PFSK-1 (cell line): ENCODE measurements at regions not wholly inside any gene's neighbourhood (a gene's known extent, or its start where the extent isn't known, plus 50 kb on each side); places are given as distances from the start of the nearest gene placed in this dataset.

Experiments used
- FOXP2 ChIP-seq: optimal IDR thresholded peaks from 2 replicates; pipeline ENCODE3; 2011; ENCODE audit warnings: borderline replicate concordance, control low read depth, inconsistent platforms; ENCODE audit not compliant: insufficient read depth; ENCODE audit errors: extremely low read length, extremely low read depth
- POLR2AphosphoS5 ChIP-seq: IDR thresholded peaks from 2 replicates; pipeline ENCODE4 v1.6.1; 2012; ENCODE audit warnings: low read depth, mild to moderate bottlenecking, control low read depth, low read length, moderate library complexity
- REST ChIP-seq, 2 experiments: IDR thresholded peaks; 2 replicates each; pipeline versions ENCODE4 v1.6.1 to v1.8.0; 2011 to 2012; ENCODE audit warnings: low read depth in 2 of 2, low read length in 2 of 2, control low read depth in 1 of 2, inconsistent platforms in 1 of 2, mild to moderate bottlenecking in 1 of 2, moderate library complexity in 1 of 2; ENCODE audit not compliant: insufficient read depth in 1 of 2
- SIN3A ChIP-seq: IDR thresholded peaks from 2 replicates; pipeline ENCODE4 v1.6.1; 2012; ENCODE audit warnings: mild to moderate bottlenecking, low read length, moderate library complexity, borderline replicate concordance; ENCODE audit not compliant: insufficient read depth
- TAF1 ChIP-seq: IDR thresholded peaks from 2 replicates; pipeline ENCODE4 v1.6.1; 2012; ENCODE audit warnings: low read length, control low read depth, borderline replicate concordance; ENCODE audit not compliant: insufficient read depth

- TF ChIP-seq SIN3A (no peak), TAF1 (no peak), FOXP2 (no peak), REST (IDR thresholded peaks at IDR 0.05; ENCODE audit: insufficient read depth in 1 of 2, low read depth in 2 of 2, low read length in 2 of 2) (no peak), POLR2AphosphoS5 (no peak)
Observed at GRCh38 chr20:7523288-7523687, 417.0 kb downstream of the HAO1 start.

- no peak for TF ChIP-seq TAF1
- TF ChIP-seq SIN3A, result no peak
- TF ChIP-seq FOXP2, result no peak
- TF ChIP-seq POLR2AphosphoS5, result no peak
- no peak for TF ChIP-seq REST (IDR thresholded peaks at IDR 0.05; ENCODE audit: insufficient read depth in 1 of 2, low read depth in 2 of 2, low read length in 2 of 2)
Observed at GRCh38 chr20:7540018-7540417, 400.2 kb downstream of the HAO1 start.

- TF ChIP-seq FOXP2, result no peak
- TF ChIP-seq REST (IDR thresholded peaks at IDR 0.05; ENCODE audit: insufficient read depth in 1 of 2, low read depth in 2 of 2, low read length in 2 of 2), result no peak
- no peak for TF ChIP-seq TAF1
- TF ChIP-seq POLR2AphosphoS5, result no peak
- TF ChIP-seq SIN3A, result no peak
Observed at GRCh38 chr20:7540923-7541322, 399.3 kb downstream of the HAO1 start.

- no peak for TF ChIP-seq FOXP2
- no peak for TF ChIP-seq TAF1
- TF ChIP-seq REST (IDR thresholded peaks at IDR 0.05; ENCODE audit: insufficient read depth in 1 of 2, low read depth in 2 of 2, low read length in 2 of 2), result no peak
- TF ChIP-seq POLR2AphosphoS5, result no peak
Observed at GRCh38 chr20:7571101-7571500, 369.2 kb downstream of the HAO1 start.

GRCh38 chr20:7571521-7572055 lies 368.7 kb downstream of the HAO1 start:
- TF ChIP-seq TAF1, result no peak
- no peak for TF ChIP-seq FOXP2
- no peak for TF ChIP-seq SIN3A
- no peak for TF ChIP-seq REST (IDR thresholded peaks at IDR 0.05; ENCODE audit: insufficient read depth in 1 of 2, low read depth in 2 of 2, low read length in 2 of 2)
- TF ChIP-seq POLR2AphosphoS5, result no peak
